ENCODE measurements at regions not wholly inside any gene's neighbourhood (a gene's known extent, or its start where the extent isn't known, plus 50 kb on each side); places are given as distances from the start of the nearest gene placed in this dataset.

DNA sequence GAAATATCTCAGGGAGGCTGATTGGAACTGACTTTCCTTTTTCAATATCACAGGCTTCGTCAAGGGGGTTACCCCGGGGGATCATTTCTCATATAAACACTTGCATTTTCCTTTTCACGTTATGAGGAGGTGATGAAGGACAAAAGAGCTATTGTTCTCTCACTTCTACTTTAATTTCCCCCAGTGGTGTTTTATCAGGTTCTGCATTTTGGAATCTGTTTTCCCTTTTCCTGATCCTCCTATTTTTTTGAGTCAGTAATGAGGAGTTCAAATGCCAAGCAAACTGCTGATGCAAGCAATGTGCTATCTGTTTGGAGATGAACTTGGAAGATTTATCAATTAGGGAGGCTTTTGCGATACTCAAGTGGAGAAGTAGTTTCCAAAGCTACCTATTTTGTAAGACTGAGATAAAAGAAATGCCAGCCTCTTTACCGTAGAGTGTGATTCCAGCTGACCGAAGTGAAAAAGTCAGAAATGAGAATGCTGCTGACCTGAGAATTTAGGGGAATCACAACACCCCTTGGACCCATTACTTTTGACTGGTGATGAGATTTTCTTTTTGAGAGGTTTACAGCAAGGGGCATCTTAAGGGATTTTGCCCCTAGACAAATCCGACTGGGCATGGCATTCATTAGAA, 556.0 kb downstream of the RNF144A start:
- ChIA-PET POLR2A (no interaction called here), CTCF (interaction anchor here (0.6 kb wide), 1 partner anchor 11 kb away, joined by 3 read pairs; no protein-coding TSS in a partner anchor)
- TF ChIP-seq, protein P1, sequence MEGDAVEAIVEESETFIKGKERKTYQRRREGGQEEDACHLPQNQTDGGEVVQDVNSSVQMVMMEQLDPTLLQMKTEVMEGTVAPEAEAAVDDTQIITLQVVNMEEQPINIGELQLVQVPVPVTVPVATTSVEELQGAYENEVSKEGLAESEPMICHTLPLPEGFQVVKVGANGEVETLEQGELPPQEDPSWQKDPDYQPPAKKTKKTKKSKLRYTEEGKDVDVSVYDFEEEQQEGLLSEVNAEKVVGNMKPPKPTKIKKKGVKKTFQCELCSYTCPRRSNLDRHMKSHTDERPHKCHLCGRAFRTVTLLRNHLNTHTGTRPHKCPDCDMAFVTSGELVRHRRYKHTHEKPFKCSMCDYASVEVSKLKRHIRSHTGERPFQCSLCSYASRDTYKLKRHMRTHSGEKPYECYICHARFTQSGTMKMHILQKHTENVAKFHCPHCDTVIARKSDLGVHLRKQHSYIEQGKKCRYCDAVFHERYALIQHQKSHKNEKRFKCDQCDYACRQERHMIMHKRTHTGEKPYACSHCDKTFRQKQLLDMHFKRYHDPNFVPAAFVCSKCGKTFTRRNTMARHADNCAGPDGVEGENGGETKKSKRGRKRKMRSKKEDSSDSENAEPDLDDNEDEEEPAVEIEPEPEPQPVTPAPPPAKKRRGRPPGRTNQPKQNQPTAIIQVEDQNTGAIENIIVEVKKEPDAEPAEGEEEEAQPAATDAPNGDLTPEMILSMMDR (IDR thresholded peaks at IDR 0.05; ENCODE audit: insufficient read depth, low read length, missing control alignments): no peak
- no peak overlapping the region for H3K4me3 ChIP-seq (ENCODE audit: low read depth, low read length)
- DNase-seq (ENCODE audit: low read depth, low spot score): no peak

DNA sequence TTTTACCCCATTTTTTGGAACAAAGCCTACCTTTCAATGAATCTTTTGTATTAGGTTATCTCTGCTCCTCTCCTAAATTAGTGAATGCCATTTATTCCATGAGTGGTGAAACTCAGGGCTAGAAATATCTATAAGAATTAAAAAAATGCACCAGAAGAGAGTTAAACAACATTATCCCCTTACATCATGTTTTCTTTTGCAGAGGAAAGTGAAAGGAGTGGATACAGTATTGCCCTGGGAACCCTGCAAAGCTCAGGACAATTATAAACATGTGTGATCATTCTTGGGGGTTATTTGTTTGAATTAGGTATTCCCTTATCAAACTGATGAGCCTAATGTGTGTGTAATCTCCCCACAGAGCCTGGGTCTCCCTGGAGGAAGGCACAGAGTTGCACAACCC, 559.2 kb downstream of the RNF144A start:
- ChIA-PET CTCF (interaction anchor here (1.2 kb wide), 1 partner anchor 36 kb away, joined by 4 read pairs; no protein-coding TSS in a partner anchor), POLR2A (no interaction called here)
- H3K4me3 ChIP-seq (ENCODE audit: low read depth, low read length): no peak overlapping the region
- TF ChIP-seq, protein P1 (IDR thresholded peaks at IDR 0.05; ENCODE audit: insufficient read depth, low read length, missing control alignments): no peak
- no peak for DNase-seq (ENCODE audit: low read depth, low spot score)

DNA sequence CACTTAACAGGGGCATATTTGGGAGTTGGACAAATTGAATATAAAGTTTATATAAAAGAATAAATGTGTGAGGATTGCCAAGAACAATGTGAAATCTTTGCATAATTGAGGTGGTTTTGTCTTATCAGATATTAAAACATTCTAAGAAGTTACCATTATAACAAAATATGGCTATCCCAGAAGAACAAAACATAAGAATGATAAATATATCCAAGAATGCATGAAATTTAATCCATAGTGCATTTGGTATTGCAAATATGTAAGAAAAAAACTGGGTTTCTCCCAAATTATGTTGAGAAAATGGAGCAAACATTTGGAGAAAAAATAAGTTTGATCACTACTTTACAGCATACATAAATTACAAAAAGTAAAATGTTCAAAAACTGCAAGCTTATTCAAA, 562.4 kb downstream of the RNF144A start:
- H3K4me3 ChIP-seq (ENCODE audit: low read depth, low read length): no peak overlapping the region
- ChIA-PET POLR2A (no interaction called here), CTCF (no interaction called here)
- DNase-seq (ENCODE audit: low read depth, low spot score): no peak
- TF ChIP-seq, protein P1 (IDR thresholded peaks at IDR 0.05; ENCODE audit: insufficient read depth, low read length, missing control alignments): no peak

DNA sequence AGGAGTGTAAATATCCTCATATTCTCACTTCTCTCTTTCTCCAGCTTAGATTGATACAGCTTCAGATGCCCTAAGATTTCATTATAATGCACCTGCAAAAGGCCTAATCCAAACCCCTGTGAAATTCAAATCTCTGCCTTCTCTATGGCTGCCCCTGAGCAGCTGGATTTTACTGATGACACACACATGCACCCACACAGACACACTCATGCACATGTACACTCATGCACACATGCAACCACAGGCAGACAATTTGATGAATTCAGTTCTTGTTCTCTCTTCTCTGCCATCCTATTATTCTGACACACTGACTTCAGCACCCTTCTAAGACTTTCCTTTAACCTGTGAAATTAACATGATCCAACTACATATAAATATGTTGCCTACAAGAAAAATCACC, 563.2 kb downstream of the RNF144A start:
- TF ChIP-seq, protein P1 (IDR thresholded peaks at IDR 0.05; ENCODE audit: insufficient read depth, low read length, missing control alignments): no peak
- CTCF ChIA-PET: no interaction called here
- no peak for DNase-seq (ENCODE audit: low read depth, low spot score)
- no peak overlapping the region for H3K4me3 ChIP-seq (ENCODE audit: low read depth, low read length)
- POLR2A ChIA-PET: no interaction called here

DNA sequence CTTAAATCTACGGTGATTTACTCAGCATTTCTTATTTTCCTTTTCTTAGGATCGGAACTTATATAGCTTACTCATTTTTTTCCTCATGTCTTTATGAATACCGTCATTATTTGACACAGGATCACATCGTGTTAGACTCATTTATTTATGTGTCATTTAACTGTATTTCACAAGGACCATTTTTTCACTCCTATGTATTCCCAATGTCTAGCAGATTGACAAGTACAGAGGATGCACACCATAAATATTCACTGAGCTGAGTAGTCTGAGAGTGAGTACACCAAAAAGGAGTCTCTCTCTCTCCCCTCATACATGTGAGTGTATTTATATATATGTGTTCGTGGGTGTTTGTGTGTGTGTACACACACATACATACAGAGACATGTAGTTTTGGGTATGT, 573.5 kb downstream of the RNF144A start:
- ChIA-PET CTCF (no interaction called here), POLR2A (no interaction called here)

DNA sequence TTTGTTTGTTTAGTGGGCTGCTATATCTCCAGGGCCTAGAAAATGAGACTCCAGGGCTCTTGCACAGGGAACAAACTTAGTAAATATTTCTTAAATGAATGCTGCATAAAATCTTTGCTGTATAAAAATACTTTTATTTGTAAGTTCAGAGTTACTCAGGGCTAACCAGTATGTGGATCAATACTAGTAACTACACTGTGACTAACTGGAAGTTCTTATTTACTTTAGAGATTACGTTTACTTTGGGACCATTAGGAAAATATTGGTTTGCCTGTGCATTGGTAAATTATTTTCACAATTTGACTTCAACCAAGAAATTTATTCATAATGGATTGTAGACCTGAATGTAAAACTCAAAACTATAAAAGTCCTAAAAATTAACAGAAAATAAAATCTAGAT, 575.5 kb downstream of the RNF144A start:
- CTCF ChIA-PET: no interaction called here
- POLR2A ChIA-PET: no interaction called here
- no peak overlapping the region for H3K4me3 ChIP-seq (ENCODE audit: low read depth, low read length)
- TF ChIP-seq, protein P1 (IDR thresholded peaks at IDR 0.05; ENCODE audit: insufficient read depth, low read length, missing control alignments): no peak
- DNase-seq (ENCODE audit: low read depth, low spot score): no peak

More for the DNA sequence above, 573.5 kb downstream of the RNF144A start:
- no peak overlapping the region for H3K4me3 ChIP-seq (ENCODE audit: low read depth, low read length)
- no peak for DNase-seq (ENCODE audit: low read depth, low spot score)
- TF ChIP-seq, protein P1 (IDR thresholded peaks at IDR 0.05; ENCODE audit: insufficient read depth, low read length, missing control alignments): no peak
